ENCODE measurements at regions not wholly inside any gene's neighbourhood (a gene's known extent, or its start where the extent isn't known, plus 50 kb on each side); places are given as distances from the start of the nearest gene placed in this dataset.

- no peaks in the 10 kb centered on the region for H3K9me3 ChIP-seq (ENCODE audit: low read length)
- H4K20me1 ChIP-seq (ENCODE audit: insufficient read depth): no peaks in the 10 kb centered on the region
- no peak overlapping the region for H3K4me3 ChIP-seq (ENCODE audit: low read length)
- no peak overlapping the region for H3K9ac ChIP-seq (ENCODE audit: low read length)
- no peaks in the 10 kb centered on the region for H3K79me2 ChIP-seq (replicated peaks; ENCODE audit: insufficient read depth, low read length)
- H3K27ac ChIP-seq (ENCODE audit: low read length): no peak overlapping the region
- no peaks in the 10 kb centered on the region for H3F3A ChIP-seq (ENCODE audit: insufficient read depth, low read length, poor library complexity, severe bottlenecking)
- H3K36me3 ChIP-seq (ENCODE audit: insufficient read depth, low read length): no peaks in the 10 kb centered on the region
- H3K27me3 ChIP-seq (ENCODE audit: insufficient read depth, low read depth, low read length): no peaks in the 10 kb centered on the region
- TF ChIP-seq POLR2AphosphoS5 (IDR thresholded peaks at IDR 0.05): no peak
- no peak for TF ChIP-seq EZH2 (IDR thresholded peaks at IDR 0.05; ENCODE audit: borderline replicate concordance, insufficient read depth, low read length, poor library complexity, severe bottlenecking)
- no peak for TF ChIP-seq REST (IDR thresholded peaks at IDR 0.05; ENCODE audit: borderline replicate concordance)
- no peaks in the 10 kb centered on the region for H3K9me2 ChIP-seq (ENCODE audit: insufficient read depth, low read length)
- no peak overlapping the region for H3K4me2 ChIP-seq (ENCODE audit: low read length)
- H2AFZ ChIP-seq (ENCODE audit: low read depth, low read length): no peak overlapping the region
These were observed 103.4 kb downstream of the MED10 start for GRCh38 chr5:6274846-6275543.

GRCh38 chr5:6273749-6274148 is 104.6 kb downstream of the MED10 start:
- TF ChIP-seq CTCF (IDR thresholded peaks at IDR 0.05; ENCODE audit: poor library complexity, severe bottlenecking) (no peak), SMC3 (conservative IDR thresholded peaks at IDR 0.05; ENCODE audit: poor library complexity) (no peak), EP300 (conservative IDR thresholded peaks at IDR 0.05; ENCODE audit: poor library complexity, severe bottlenecking) (no peak), POLR2AphosphoS5 (IDR thresholded peaks at IDR 0.05) (no peak), TAF1 (IDR thresholded peaks at IDR 0.05; ENCODE audit: low read depth) (no peak), REST (IDR thresholded peaks at IDR 0.05; ENCODE audit: borderline replicate concordance) (no peak), MXI1 (conservative IDR thresholded peaks at IDR 0.05; ENCODE audit: poor library complexity, severe bottlenecking) (no peak), RAD21 (conservative IDR thresholded peaks at IDR 0.05) (no peak), EZH2 (IDR thresholded peaks at IDR 0.05; ENCODE audit: borderline replicate concordance, insufficient read depth, low read length, poor library complexity, severe bottlenecking) (no peak)
- Histone ChIP-seq H3F3A (ENCODE audit: insufficient read depth, low read length, poor library complexity, severe bottlenecking) (peaks cover 2% of the 10 kb centered on the region), H3K9me3 (ENCODE audit: low read length) (no peaks in the 10 kb centered on the region), H3K27me3 (ENCODE audit: insufficient read depth, low read depth, low read length) (no peaks in the 10 kb centered on the region), H3K4me2 (ENCODE audit: low read length) (no peak overlapping the region), H3K79me2 (replicated peaks; ENCODE audit: insufficient read depth, low read length) (no peaks in the 10 kb centered on the region), H3K27ac (ENCODE audit: low read length) (no peak overlapping the region), H3K4me3 (ENCODE audit: low read length) (no peak overlapping the region), H2AFZ (ENCODE audit: low read depth, low read length) (no peak overlapping the region), H3K36me3 (ENCODE audit: insufficient read depth, low read length) (no peaks in the 10 kb centered on the region), H3K9me2 (ENCODE audit: insufficient read depth, low read length) (no peaks in the 10 kb centered on the region), H4K20me1 (ENCODE audit: insufficient read depth) (no peaks in the 10 kb centered on the region), H3K9ac (ENCODE audit: low read length) (no peak overlapping the region)

Data from neural cell (in vitro differentiated cells).